Mammary epithelial cell (primary cell): ENCODE measurements at regions not wholly inside any gene's neighbourhood (a gene's known extent, or its start where the extent isn't known, plus 50 kb on each side); places are given as distances from the start of the nearest gene placed in this dataset.

Experiments
- EZH2 ChIP-seq: IDR thresholded peaks from 2 replicates; pipeline ENCODE4 v1.6.1; 2012; ENCODE audit warnings: low read length, inconsistent platforms, borderline replicate concordance
- TF ChIP-seq, protein P1 (sequence below), 2 donors: IDR thresholded peaks in 1 of 2; conservative IDR thresholded peaks in 1 of 2; 2 replicates each; pipeline ENCODE4 v1.5.1; 2011 to 2012; ENCODE audit warnings: inconsistent platforms in 2 of 2, low read length in 2 of 2, mild to moderate bottlenecking in 2 of 2, control low read depth in 1 of 2, low read depth in 1 of 2; ENCODE audit not compliant: insufficient read depth in 1 of 2; ENCODE audit errors: extremely low read depth in 1 of 2

DNA sequence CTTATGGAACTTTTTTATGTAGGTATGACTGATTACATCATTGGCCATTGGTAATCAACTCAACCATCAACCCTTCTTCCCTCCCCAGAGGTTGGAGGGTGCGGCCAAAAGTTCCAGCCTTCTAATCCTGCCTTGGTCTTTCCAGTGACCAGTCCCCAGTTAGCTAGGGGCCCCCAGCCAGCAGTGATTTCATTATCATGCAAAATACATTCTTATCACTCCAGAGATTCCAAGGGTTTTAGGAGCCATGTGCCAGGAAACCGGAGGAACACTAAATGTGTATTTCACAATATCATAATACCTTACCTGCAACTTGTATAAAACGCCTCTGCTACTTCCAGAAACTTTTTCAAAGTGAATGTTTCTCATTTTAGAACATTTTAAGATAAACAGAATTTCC, 181.5 kb upstream of the PELI2 start:
- TF ChIP-seq, protein P1, sequence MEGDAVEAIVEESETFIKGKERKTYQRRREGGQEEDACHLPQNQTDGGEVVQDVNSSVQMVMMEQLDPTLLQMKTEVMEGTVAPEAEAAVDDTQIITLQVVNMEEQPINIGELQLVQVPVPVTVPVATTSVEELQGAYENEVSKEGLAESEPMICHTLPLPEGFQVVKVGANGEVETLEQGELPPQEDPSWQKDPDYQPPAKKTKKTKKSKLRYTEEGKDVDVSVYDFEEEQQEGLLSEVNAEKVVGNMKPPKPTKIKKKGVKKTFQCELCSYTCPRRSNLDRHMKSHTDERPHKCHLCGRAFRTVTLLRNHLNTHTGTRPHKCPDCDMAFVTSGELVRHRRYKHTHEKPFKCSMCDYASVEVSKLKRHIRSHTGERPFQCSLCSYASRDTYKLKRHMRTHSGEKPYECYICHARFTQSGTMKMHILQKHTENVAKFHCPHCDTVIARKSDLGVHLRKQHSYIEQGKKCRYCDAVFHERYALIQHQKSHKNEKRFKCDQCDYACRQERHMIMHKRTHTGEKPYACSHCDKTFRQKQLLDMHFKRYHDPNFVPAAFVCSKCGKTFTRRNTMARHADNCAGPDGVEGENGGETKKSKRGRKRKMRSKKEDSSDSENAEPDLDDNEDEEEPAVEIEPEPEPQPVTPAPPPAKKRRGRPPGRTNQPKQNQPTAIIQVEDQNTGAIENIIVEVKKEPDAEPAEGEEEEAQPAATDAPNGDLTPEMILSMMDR (conservative IDR thresholded peaks at IDR 0.05 in 1 of 2, IDR thresholded peaks at IDR 0.05 in 1 of 2; ENCODE audit: extremely low read depth in 1 of 2, insufficient read depth in 1 of 2, low read depth in 1 of 2, low read length in 2 of 2): no peak
- no peak for TF ChIP-seq EZH2
